SK-N-SH treated with all-trans-retinoic acid at 6 μM for 48 hours (cell line): ENCODE measurements at regions not wholly inside any gene's neighbourhood (a gene's known extent, or its start where the extent isn't known, plus 50 kb on each side); places are given as distances from the start of the nearest gene placed in this dataset.
"Not testable (repeated sequence)": the region's sequence is repeated elsewhere in the genome, so short reads cannot be mapped to it uniquely, and the experiment has no call there.

ENCODE experiments used
- ATAC-seq: fragments of 200-7000 bp; cut with Tn5 transposase; 3 replicates; pipeline ENCODE4 v1.9.1; 2020; ENCODE audit warnings: mild to moderate bottlenecking, moderate library complexity
- ARNTL ChIP-seq: fragments of 450-650 bp; formaldehyde crosslinking; IDR thresholded peaks from 2 replicates; pipeline ENCODE4 v1.5.0; 2020; ENCODE audit warnings: low read depth, mild to moderate bottlenecking, moderate library complexity, borderline replicate concordance
- BACH2 ChIP-seq: fragments of 250-450 bp; sonication (Bioruptor Pico); IDR thresholded peaks from 2 replicates; pipeline ENCODE4 v1.9.0; 2021; ENCODE audit warnings: mild to moderate bottlenecking, borderline replicate concordance
- CSDC2 ChIP-seq: fragments of 250-450 bp; sonication (Bioruptor Pico); IDR thresholded peaks from 2 replicates; pipeline ENCODE4 v1.5.0; 2020; ENCODE audit warnings: mild to moderate bottlenecking, moderate library complexity
- ESRRG ChIP-seq: fragments of 250-450 bp; sonication (Bioruptor Pico); IDR thresholded peaks from 2 replicates; pipeline ENCODE4 v1.6.1; 2021; ENCODE audit warnings: mild to moderate bottlenecking
- GLIS3 ChIP-seq: fragments of 250-450 bp; sonication (Bioruptor Pico); IDR thresholded peaks from 2 replicates; pipeline ENCODE4 v1.5.0; 2020; ENCODE audit warnings: mild to moderate bottlenecking, moderate library complexity
- ISL1 ChIP-seq: fragments of 250-450 bp; sonication (Bioruptor Pico); IDR thresholded peaks from 2 replicates; pipeline ENCODE4 v2.1.2; 2022; ENCODE audit warnings: mild to moderate bottlenecking, moderate library complexity
- OSR1 ChIP-seq: fragments of 250-450 bp; sonication (Bioruptor Pico); IDR thresholded peaks from 2 replicates; pipeline ENCODE4 v1.8.0; 2022; ENCODE audit warnings: moderate library complexity, mild to moderate bottlenecking, inconsistent platforms
- PPARA ChIP-seq: fragments of 250-450 bp; sonication (Bioruptor Pico); IDR thresholded peaks from 2 replicates; pipeline ENCODE4 v1.5.0; 2020; ENCODE audit warnings: mild to moderate bottlenecking, borderline replicate concordance
- RARB ChIP-seq: fragments of 250-450 bp; sonication (Bioruptor Pico); IDR thresholded peaks from 2 replicates; pipeline ENCODE4 v1.8.0; 2021; ENCODE audit warnings: mild to moderate bottlenecking, moderate library complexity
- TCF4 ChIP-seq: fragments of 250-450 bp; sonication (Bioruptor Pico); IDR thresholded peaks from 2 replicates; pipeline ENCODE4 v1.8.0; 2021; ENCODE audit warnings: mild to moderate bottlenecking, moderate library complexity, borderline replicate concordance
- TOX ChIP-seq: fragments of 250-450 bp; sonication (Bioruptor Pico); IDR thresholded peaks from 2 replicates; pipeline ENCODE4 v1.8.0; 2021; ENCODE audit warnings: mild to moderate bottlenecking, moderate library complexity, borderline replicate concordance
- ZC3H10 ChIP-seq: fragments of 250-450 bp; sonication (Bioruptor Pico); IDR thresholded peaks from 2 replicates; pipeline ENCODE4 v1.5.1; 2021; ENCODE audit warnings: mild to moderate bottlenecking, moderate library complexity
- ZFP3 ChIP-seq: fragments of 250-450 bp; sonication (Bioruptor Pico); IDR thresholded peaks from 2 replicates; pipeline ENCODE4 v1.5.0; 2020; ENCODE audit warnings: mild to moderate bottlenecking, moderate library complexity
- ZFP30 ChIP-seq: fragments of 450-650 bp; formaldehyde crosslinking; IDR thresholded peaks from 2 replicates; pipeline ENCODE4 v1.5.0; 2022; ENCODE audit warnings: mild to moderate bottlenecking, moderate library complexity
- ZNF565 ChIP-seq: fragments of 450-650 bp; formaldehyde crosslinking; conservative IDR thresholded peaks from 2 replicates; pipeline ENCODE4 v1.5.0; 2020; ENCODE audit warnings: low read depth, mild to moderate bottlenecking, moderate library complexity
- ZNF70 ChIP-seq: fragments of 450-650 bp; formaldehyde crosslinking; IDR thresholded peaks from 2 replicates; pipeline ENCODE4 v1.5.0; 2020; ENCODE audit warnings: mild to moderate bottlenecking, moderate library complexity
- ZNF8 ChIP-seq: fragments of 450-650 bp; formaldehyde crosslinking; IDR thresholded peaks from 2 replicates; pipeline ENCODE4 v1.5.0; 2020; ENCODE audit warnings: mild to moderate bottlenecking, moderate library complexity
- TF ChIP-seq, protein P1 (sequence below): fragments of 250-450 bp; sonication (Bioruptor Pico); IDR thresholded peaks from 2 replicates; pipeline ENCODE4 v1.8.0; 2020; ENCODE audit warnings: mild to moderate bottlenecking, moderate library complexity, borderline replicate concordance
- TF ChIP-seq, protein P2 (sequence below): fragments of 250-450 bp; sonication (Bioruptor Pico); IDR thresholded peaks from 2 replicates; pipeline ENCODE4 v1.5.0; 2020; ENCODE audit warnings: mild to moderate bottlenecking, moderate library complexity
- TF ChIP-seq, protein P3 (sequence below): fragments of 250-450 bp; sonication (Bioruptor Pico); IDR thresholded peaks from 2 replicates; pipeline ENCODE4 v1.5.1; 2021; ENCODE audit warnings: mild to moderate bottlenecking, moderate library complexity
- TF ChIP-seq, protein P4 (sequence below): fragments of 250-450 bp; sonication (Bioruptor Pico); IDR thresholded peaks from 2 replicates; pipeline ENCODE4 v1.8.0; 2021; ENCODE audit warnings: low read depth, mild to moderate bottlenecking, moderate library complexity, borderline replicate concordance

DNA sequence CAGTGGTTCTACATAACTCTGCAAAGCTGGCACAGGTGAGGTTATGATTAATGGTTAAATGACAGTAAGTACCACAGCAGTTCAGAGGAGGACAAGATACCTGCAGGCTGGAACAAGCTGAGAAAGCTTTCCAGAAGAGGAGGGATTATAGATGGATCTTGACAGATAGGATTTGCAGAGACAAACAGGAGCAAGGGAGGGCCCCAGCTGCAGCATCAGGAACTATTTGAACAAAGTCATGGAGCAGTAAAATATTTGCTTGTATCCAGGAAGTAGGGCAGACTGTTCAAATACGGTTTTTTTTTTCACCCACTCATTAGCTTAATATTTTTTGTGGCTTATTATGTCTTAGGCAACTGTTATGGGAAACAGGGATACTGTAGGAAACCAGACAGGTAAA, 144.4 kb upstream of the MAN1A1 start:
- no peak; the same call in 2 of the 3 replicates for ATAC-seq
- TF ChIP-seq ZNF8 (CRISPR knock-in tag) (no peak), TCF4 (CRISPR knock-in tag) (no peak), TOX (CRISPR knock-in tag) (no peak), GLIS3 (CRISPR knock-in tag) (no peak), ZNF70 (CRISPR knock-in tag) (no peak), OSR1 (CRISPR knock-in tag) (no peak), ZFP30 (CRISPR knock-in tag) (no peak), RARB (CRISPR knock-in tag) (no peak), BACH2 (CRISPR knock-in tag) (no peak), ZC3H10 (CRISPR knock-in tag) (no peak), ZNF565 (CRISPR knock-in tag) (no peak), ESRRG (CRISPR knock-in tag) (no peak), ZFP3 (CRISPR knock-in tag) (no peak), ISL1 (no peak)
- TF ChIP-seq, protein P1, sequence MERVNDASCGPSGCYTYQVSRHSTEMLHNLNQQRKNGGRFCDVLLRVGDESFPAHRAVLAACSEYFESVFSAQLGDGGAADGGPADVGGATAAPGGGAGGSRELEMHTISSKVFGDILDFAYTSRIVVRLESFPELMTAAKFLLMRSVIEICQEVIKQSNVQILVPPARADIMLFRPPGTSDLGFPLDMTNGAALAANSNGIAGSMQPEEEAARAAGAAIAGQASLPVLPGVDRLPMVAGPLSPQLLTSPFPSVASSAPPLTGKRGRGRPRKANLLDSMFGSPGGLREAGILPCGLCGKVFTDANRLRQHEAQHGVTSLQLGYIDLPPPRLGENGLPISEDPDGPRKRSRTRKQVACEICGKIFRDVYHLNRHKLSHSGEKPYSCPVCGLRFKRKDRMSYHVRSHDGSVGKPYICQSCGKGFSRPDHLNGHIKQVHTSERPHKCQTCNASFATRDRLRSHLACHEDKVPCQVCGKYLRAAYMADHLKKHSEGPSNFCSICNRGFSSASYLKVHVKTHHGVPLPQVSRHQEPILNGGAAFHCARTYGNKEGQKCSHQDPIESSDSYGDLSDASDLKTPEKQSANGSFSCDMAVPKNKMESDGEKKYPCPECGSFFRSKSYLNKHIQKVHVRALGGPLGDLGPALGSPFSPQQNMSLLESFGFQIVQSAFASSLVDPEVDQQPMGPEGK (CRISPR knock-in tag): no peak
- TF ChIP-seq, protein P2, sequence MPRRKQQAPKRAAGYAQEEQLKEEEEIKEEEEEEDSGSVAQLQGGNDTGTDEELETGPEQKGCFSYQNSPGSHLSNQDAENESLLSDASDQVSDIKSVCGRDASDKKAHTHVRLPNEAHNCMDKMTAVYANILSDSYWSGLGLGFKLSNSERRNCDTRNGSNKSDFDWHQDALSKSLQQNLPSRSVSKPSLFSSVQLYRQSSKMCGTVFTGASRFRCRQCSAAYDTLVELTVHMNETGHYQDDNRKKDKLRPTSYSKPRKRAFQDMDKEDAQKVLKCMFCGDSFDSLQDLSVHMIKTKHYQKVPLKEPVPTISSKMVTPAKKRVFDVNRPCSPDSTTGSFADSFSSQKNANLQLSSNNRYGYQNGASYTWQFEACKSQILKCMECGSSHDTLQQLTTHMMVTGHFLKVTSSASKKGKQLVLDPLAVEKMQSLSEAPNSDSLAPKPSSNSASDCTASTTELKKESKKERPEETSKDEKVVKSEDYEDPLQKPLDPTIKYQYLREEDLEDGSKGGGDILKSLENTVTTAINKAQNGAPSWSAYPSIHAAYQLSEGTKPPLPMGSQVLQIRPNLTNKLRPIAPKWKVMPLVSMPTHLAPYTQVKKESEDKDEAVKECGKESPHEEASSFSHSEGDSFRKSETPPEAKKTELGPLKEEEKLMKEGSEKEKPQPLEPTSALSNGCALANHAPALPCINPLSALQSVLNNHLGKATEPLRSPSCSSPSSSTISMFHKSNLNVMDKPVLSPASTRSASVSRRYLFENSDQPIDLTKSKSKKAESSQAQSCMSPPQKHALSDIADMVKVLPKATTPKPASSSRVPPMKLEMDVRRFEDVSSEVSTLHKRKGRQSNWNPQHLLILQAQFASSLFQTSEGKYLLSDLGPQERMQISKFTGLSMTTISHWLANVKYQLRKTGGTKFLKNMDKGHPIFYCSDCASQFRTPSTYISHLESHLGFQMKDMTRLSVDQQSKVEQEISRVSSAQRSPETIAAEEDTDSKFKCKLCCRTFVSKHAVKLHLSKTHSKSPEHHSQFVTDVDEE (CRISPR knock-in tag): no peak
- TF ChIP-seq, protein P3, sequence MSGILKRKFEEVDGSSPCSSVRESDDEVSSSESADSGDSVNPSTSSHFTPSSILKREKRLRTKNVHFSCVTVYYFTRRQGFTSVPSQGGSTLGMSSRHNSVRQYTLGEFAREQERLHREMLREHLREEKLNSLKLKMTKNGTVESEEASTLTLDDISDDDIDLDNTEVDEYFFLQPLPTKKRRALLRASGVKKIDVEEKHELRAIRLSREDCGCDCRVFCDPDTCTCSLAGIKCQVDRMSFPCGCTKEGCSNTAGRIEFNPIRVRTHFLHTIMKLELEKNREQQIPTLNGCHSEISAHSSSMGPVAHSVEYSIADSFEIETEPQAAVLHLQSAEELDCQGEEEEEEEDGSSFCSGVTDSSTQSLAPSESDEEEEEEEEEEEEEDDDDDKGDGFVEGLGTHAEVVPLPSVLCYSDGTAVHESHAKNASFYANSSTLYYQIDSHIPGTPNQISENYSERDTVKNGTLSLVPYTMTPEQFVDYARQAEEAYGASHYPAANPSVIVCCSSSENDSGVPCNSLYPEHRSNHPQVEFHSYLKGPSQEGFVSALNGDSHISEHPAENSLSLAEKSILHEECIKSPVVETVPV (CRISPR knock-in tag): no peak

DNA sequence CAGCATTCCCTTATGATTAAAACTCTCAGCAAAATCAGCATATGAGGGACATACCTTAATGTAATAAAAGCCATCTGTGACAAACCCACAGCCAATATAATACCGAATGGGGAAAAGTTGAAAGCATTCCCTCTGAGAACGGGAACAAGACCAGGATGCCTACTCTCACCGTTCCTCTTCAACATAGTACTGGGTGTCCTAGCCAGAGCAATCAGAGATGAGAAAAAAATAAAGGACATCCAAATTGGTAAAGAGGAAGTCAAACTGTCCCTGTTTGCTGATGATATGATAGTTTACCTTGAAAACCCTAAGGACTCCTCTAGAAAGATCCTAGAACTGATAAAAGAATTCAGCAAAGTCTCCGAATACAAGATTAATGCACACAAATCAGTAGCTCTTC, 141.6 kb upstream of the MAN1A1 start:
- not testable (repeated sequence) for ATAC-seq

DNA sequence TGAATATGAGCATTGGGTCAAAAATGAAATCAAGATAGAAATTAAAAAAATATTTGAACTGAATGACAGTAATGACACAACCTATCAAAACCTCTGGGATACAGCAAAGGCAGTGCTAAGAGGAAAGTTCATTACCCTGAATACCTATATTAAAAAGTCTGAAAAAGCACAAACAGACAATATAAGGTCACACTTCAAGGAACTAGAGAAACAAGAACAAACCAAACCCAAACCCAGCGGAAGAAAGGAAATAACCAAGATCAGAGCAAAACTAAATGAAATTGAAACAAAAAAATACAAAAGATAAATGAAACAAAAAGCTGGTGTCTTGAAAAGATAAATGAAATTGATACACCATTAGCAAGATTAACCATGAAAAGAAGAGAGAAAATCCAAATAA, 140.5 kb upstream of the MAN1A1 start:
- ATAC-seq: not testable (repeated sequence)

DNA sequence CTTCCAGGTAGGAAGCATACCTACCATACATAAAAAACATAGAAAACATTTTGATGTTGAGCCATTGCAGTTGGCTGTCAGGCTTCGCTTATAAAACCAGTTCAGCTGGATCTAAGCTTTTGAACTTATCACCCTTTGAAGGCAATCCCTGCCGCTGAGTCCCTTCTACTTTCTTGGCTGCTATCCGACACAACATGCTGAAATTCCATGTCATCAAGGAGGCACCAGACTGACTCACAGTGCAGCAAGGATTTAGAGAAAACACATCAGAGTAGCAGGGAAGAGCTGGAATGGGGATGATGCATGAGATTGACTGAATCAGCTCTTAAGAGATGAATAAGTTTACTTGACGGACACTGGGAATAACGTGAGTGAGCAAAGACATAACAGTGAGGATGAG, 135.0 kb upstream of the MAN1A1 start:
- peak; percentile 97 for ATAC-seq
- no peak for TF ChIP-seq TCF4 (CRISPR knock-in tag)
- TF ChIP-seq, protein P1 (CRISPR knock-in tag): no peak
- TF ChIP-seq BACH2 (CRISPR knock-in tag): no peak
- TF ChIP-seq, protein P2 (CRISPR knock-in tag): no peak
- no peak for TF ChIP-seq RARB (CRISPR knock-in tag)
- TF ChIP-seq CSDC2 (CRISPR knock-in tag): no peak
- TF ChIP-seq OSR1 (CRISPR knock-in tag): no peak
- TF ChIP-seq ARNTL: no peak
- TF ChIP-seq, protein P4, sequence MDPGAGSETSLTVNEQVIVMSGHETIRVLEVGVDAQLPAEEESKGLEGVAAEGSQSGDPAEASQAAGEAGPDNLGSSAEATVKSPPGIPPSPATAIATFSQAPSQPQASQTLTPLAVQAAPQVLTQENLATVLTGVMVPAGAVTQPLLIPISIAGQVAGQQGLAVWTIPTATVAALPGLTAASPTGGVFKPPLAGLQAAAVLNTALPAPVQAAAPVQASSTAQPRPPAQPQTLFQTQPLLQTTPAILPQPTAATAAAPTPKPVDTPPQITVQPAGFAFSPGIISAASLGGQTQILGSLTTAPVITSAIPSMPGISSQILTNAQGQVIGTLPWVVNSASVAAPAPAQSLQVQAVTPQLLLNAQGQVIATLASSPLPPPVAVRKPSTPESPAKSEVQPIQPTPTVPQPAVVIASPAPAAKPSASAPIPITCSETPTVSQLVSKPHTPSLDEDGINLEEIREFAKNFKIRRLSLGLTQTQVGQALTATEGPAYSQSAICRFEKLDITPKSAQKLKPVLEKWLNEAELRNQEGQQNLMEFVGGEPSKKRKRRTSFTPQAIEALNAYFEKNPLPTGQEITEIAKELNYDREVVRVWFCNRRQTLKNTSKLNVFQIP: no peak
- no peak for TF ChIP-seq ZFP30 (CRISPR knock-in tag)
- no peak for TF ChIP-seq ZC3H10 (CRISPR knock-in tag)
- no peak for TF ChIP-seq ZNF565 (CRISPR knock-in tag)
- no peak for TF ChIP-seq PPARA (CRISPR knock-in tag)
